DND-41 (cell line): ENCODE measurements at regions not wholly inside any gene's neighbourhood (a gene's known extent, or its start where the extent isn't known, plus 50 kb on each side); places are given as distances from the start of the nearest gene placed in this dataset.

Source experiments
- EZH2 ChIP-seq: IDR thresholded peaks from 3 replicates; pipeline ENCODE4 v1.6.1; 2012; ENCODE audit warnings: borderline replicate concordance, low read depth, mild to moderate bottlenecking, moderate library complexity, low read length, inconsistent platforms; ENCODE audit not compliant: severe bottlenecking
- TF ChIP-seq, protein P1 (sequence below): IDR thresholded peaks from 2 replicates; pipeline ENCODE4 v1.5.1; 2012; ENCODE audit warnings: borderline replicate concordance, low read length, moderate library complexity, mild to moderate bottlenecking; ENCODE audit not compliant: poor library complexity, severe bottlenecking; ENCODE audit errors: extremely low read depth

DNA sequence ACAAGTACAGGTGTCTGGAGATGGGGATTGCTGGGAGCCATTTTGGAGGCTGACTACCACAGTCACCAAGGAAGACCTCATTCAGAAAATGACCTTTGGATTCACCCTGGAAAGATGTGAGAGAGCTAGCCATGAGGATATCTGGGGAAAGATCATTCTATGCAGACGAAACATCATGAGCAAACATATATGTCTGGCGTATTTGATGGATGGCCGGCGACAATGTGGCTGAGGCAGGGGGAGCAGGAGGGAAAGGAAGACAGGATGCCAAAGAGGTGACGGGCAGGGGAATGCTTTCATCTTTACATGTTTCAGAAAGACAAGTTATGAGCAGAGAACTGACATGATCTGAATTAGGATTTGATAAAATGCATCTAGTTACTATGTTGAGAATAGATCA lies 61.5 kb upstream of the SOX13 start:
- TF ChIP-seq, protein P1, sequence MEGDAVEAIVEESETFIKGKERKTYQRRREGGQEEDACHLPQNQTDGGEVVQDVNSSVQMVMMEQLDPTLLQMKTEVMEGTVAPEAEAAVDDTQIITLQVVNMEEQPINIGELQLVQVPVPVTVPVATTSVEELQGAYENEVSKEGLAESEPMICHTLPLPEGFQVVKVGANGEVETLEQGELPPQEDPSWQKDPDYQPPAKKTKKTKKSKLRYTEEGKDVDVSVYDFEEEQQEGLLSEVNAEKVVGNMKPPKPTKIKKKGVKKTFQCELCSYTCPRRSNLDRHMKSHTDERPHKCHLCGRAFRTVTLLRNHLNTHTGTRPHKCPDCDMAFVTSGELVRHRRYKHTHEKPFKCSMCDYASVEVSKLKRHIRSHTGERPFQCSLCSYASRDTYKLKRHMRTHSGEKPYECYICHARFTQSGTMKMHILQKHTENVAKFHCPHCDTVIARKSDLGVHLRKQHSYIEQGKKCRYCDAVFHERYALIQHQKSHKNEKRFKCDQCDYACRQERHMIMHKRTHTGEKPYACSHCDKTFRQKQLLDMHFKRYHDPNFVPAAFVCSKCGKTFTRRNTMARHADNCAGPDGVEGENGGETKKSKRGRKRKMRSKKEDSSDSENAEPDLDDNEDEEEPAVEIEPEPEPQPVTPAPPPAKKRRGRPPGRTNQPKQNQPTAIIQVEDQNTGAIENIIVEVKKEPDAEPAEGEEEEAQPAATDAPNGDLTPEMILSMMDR = no peak
- no peak for TF ChIP-seq EZH2
